H1 (cell line): ENCODE measurements at regions not wholly inside any gene's neighbourhood (a gene's known extent, or its start where the extent isn't known, plus 50 kb on each side); places are given as distances from the start of the nearest gene placed in this dataset.

ENCODE experiments used
- CHD1 ChIP-seq: IDR thresholded peaks from 2 replicates; pipeline ENCODE4 v1.6.1; 2012; ENCODE audit warnings: low read depth, low read length, improper control_type of control experiment
- E2F6 ChIP-seq: IDR thresholded peaks from 2 replicates; pipeline ENCODE4 v1.6.1; 2012; ENCODE audit warnings: inconsistent platforms
- MAX ChIP-seq: IDR thresholded peaks from 2 replicates; pipeline ENCODE4 v1.6.1; 2012; ENCODE audit warnings: inconsistent platforms
- SIX5 ChIP-seq: IDR thresholded peaks from 2 replicates; pipeline ENCODE4 v1.6.1; 2011; ENCODE audit warnings: mild to moderate bottlenecking, low read depth, low read length
- TEAD4 ChIP-seq: IDR thresholded peaks from 2 replicates; pipeline ENCODE4 v1.6.1; 2012; ENCODE audit warnings: low read depth, low read length, inconsistent platforms, mixed read lengths

GRCh38 chr3:166461626-166462025, 624.4 kb upstream of the BCHE start (continued):
- no peak for TF ChIP-seq MAX
- TF ChIP-seq TEAD4, result no peak
- no peak for TF ChIP-seq CHD1
- no peak for TF ChIP-seq SIX5
- no peak for TF ChIP-seq E2F6
